ENCODE measurements at regions not wholly inside any gene's neighbourhood (a gene's known extent, or its start where the extent isn't known, plus 50 kb on each side); places are given as distances from the start of the nearest gene placed in this dataset.

- no peak overlapping the region for H3K27ac ChIP-seq
- TF ChIP-seq ZFX (IDR thresholded peaks at IDR 0.05; ENCODE audit: borderline replicate concordance) = no peak
- no peak for TF ChIP-seq CTCF (IDR thresholded peaks at IDR 0.05)
Measured at GRCh38 chr3:459311-459670, 262.7 kb downstream of the CHL1 start.

- H3K27ac ChIP-seq = no peak overlapping the region
- TF ChIP-seq CTCF (IDR thresholded peaks at IDR 0.05) (no peak), ZFX (IDR thresholded peaks at IDR 0.05; ENCODE audit: borderline replicate concordance) (no peak)
Measured at GRCh38 chr3:461006-461405, 264.4 kb downstream of the CHL1 start.

GRCh38 chr3:462851-463250 is 266.3 kb downstream of the CHL1 start:
- no peak overlapping the region for H3K27ac ChIP-seq
- TF ChIP-seq ZFX (IDR thresholded peaks at IDR 0.05; ENCODE audit: borderline replicate concordance) (no peak), CTCF (IDR thresholded peaks at IDR 0.05) (no peak)

GRCh38 chr3:463252-464192 is 267.0 kb downstream of the CHL1 start:
- TF ChIP-seq ZFX (IDR thresholded peaks at IDR 0.05; ENCODE audit: borderline replicate concordance) = no peak
- no peak overlapping the region for H3K27ac ChIP-seq

- TF ChIP-seq ZFX (IDR thresholded peaks at IDR 0.05; ENCODE audit: borderline replicate concordance) = no peak
- TF ChIP-seq CTCF (IDR thresholded peaks at IDR 0.05) = no peak
- H3K27ac ChIP-seq = no peak overlapping the region
Measured at GRCh38 chr3:464255-464654, 267.7 kb downstream of the CHL1 start.

GRCh38 chr3:468172-468571 is 271.6 kb downstream of the CHL1 start:
- no peak overlapping the region for H3K27ac ChIP-seq
- peak; percentile 81 for TF ChIP-seq CTCF (IDR thresholded peaks at IDR 0.05)
- no peak for TF ChIP-seq ZFX (IDR thresholded peaks at IDR 0.05; ENCODE audit: borderline replicate concordance)

- TF ChIP-seq CTCF (IDR thresholded peaks at IDR 0.05) (no peak), ZFX (IDR thresholded peaks at IDR 0.05; ENCODE audit: borderline replicate concordance) (no peak)
- no peak overlapping the region for H3K27ac ChIP-seq
Measured at GRCh38 chr3:473033-473800, 276.7 kb downstream of the CHL1 start.
